HepG2 (cell line): ENCODE measurements at regions not wholly inside any gene's neighbourhood (a gene's known extent, or its start where the extent isn't known, plus 50 kb on each side); places are given as distances from the start of the nearest gene placed in this dataset.

ENCODE experiments used
- ATAC-seq: fragments of 200-7000 bp; cut with Tn5 transposase; 3 replicates; pipeline ENCODE4 v1.9.1; 2020; ENCODE audit warnings: mild to moderate bottlenecking, moderate library complexity
- BruUV-seq: library from RNA; stranded (reverse); fragments of 400-500 nt; replicated peaks from 2 replicates; lab custom pipeline; 2021; lab: Mats Ljungman, UMichigan
- CTCF ChIA-PET: fragments of 300-600 bp; formaldehyde crosslinking; extraction: SDS; loops from one replicate; lab custom pipeline; 2021; ENCODE audit warnings: low total read pairs, inconsistent platforms, low intra/inter-chr PET ratio; lab: Yijun Ruan, JAX
- POLR2A ChIA-PET: fragments of 350-600 bp; sonication (Branson Sonifier 250); formaldehyde crosslinking; loops from one replicate; lab custom pipeline; 2020; ENCODE audit warnings: antibody characterized with exemption, inconsistent platforms; lab: Yijun Ruan, JAX
- DNase-seq: peaks from one replicate; pipeline ENCODE4 v3.0.0-alpha.2; 2015; ENCODE audit warnings: low spot score
- FAIRE-seq: peaks from 3 replicates; lab custom pipeline; 2011; peaks lifted over from hg19 to GRCh38; lab: Jason Lieb, UNC
- H2AFZ ChIP-seq: one replicate; pipeline ENCODE4 v1.6.1; 2011; ENCODE audit warnings: low read length, inconsistent platforms
- H3K27ac ChIP-seq: fragments of 300-600 bp; 3 replicates; pipeline ENCODE4 v1.8.0; 2011; ENCODE audit warnings: mixed run types, mild to moderate bottlenecking, mixed read lengths, low read length, inconsistent platforms; ENCODE audit not compliant: insufficient read depth; ENCODE audit errors: extremely low read length
- H3K27me3 ChIP-seq, 2 experiments: fragments of 200-600 bp in 1 of 2; 2 replicates in 1 of 2; 3 replicates in 1 of 2; pipeline versions ENCODE4 v1.6.0 to v1.8.0; 2011; ENCODE audit warnings: low read length in 2 of 2, mild to moderate bottlenecking in 2 of 2, moderate library complexity in 2 of 2, inconsistent platforms in 1 of 2; ENCODE audit not compliant: insufficient read depth in 2 of 2, control insufficient read depth in 1 of 2
- H3K36me3 ChIP-seq, 2 experiments: fragments of 200-600 bp in 1 of 2; replicated peaks in 1 of 2; 2 replicates in 1 of 2; 3 replicates in 1 of 2; pipeline versions ENCODE4 v1.5.1 to v1.8.0; 2011; ENCODE audit warnings: low read length in 2 of 2, inconsistent platforms in 1 of 2; ENCODE audit not compliant: insufficient read depth in 2 of 2, control insufficient read depth in 1 of 2
- H3K4me1 ChIP-seq: 2 replicates; pipeline ENCODE4 v1.5.1; 2012; ENCODE audit warnings: low read length, inconsistent platforms; ENCODE audit not compliant: insufficient read depth
- H3K4me2 ChIP-seq: 2 replicates; pipeline ENCODE4 v1.6.0; 2011; ENCODE audit warnings: low read depth, low read length, inconsistent platforms
- H3K4me3 ChIP-seq, 3 experiments: fragments of 200-600 bp in 1 of 3; sonication (generic), shearing (Covaris generic) in 1 of 3; replicated peaks in 1 of 3; 2 replicates each; pipeline ENCODE4 v1.5.1; 2011 to 2016; ENCODE audit warnings: low read length in 3 of 3, inconsistent platforms in 2 of 3, low read depth in 2 of 3, mild to moderate bottlenecking in 2 of 3, control low read depth in 1 of 3, mixed read lengths in 1 of 3; ENCODE audit not compliant: insufficient read depth in 1 of 3
- H3K79me2 ChIP-seq: one replicate; pipeline ENCODE4 v1.6.1; 2011; ENCODE audit warnings: low read length, inconsistent platforms; ENCODE audit not compliant: insufficient read depth
- H3K9ac ChIP-seq: 2 replicates; pipeline ENCODE4 v1.6.0; 2011; ENCODE audit warnings: mild to moderate bottlenecking, low read depth, low read length, inconsistent platforms; ENCODE audit not compliant: insufficient read depth
- H3K9me3 ChIP-seq: 2 replicates; pipeline ENCODE4 v1.5.1; 2012; ENCODE audit warnings: mild to moderate bottlenecking, low read length
- H4K20me1 ChIP-seq: 2 replicates; pipeline ENCODE4 v1.6.0; 2011; ENCODE audit warnings: inconsistent platforms, mild to moderate bottlenecking, low read length, moderate library complexity; ENCODE audit not compliant: insufficient read depth
- FOXC1 ChIP-seq: sonication (generic); formaldehyde crosslinking; IDR thresholded peaks from 2 replicates; pipeline ENCODE4 v1.8.0; 2022; ENCODE audit warnings: mild to moderate bottlenecking, missing genetic modification reagents, borderline replicate concordance
- HDAC6 ChIP-seq: fragments of 200-600 bp; sonication (generic); IDR thresholded peaks from 2 replicates; pipeline ENCODE4 v1.7.0; 2017; ENCODE audit warnings: mild to moderate bottlenecking, antibody characterized with exemption, low read length, low read depth
- HNF1A ChIP-seq, 2 experiments: sonication (generic) in 1 of 2; formaldehyde crosslinking in 1 of 2; IDR thresholded peaks; 2 replicates each; pipeline versions ENCODE4 v1.4.0 to v1.6.1; 2016 to 2020; ENCODE audit warnings: borderline replicate concordance in 1 of 2, low read depth in 1 of 2, mild to moderate bottlenecking in 1 of 2, missing genetic modification reagents in 1 of 2
- KMT2A ChIP-seq: sonication (generic); formaldehyde crosslinking; IDR thresholded peaks from 2 replicates; pipeline ENCODE4 v1.4.0; 2020; ENCODE audit warnings: missing genetic modification reagents
- SP2 ChIP-seq: sonication (generic); formaldehyde crosslinking; IDR thresholded peaks from 2 replicates; pipeline ENCODE4 v1.5.1; 2020; ENCODE audit warnings: mild to moderate bottlenecking, missing genetic modification reagents
- TCF7 ChIP-seq: sonication (generic); IDR thresholded peaks from 2 replicates; pipeline ENCODE4 v1.6.1; 2016; ENCODE audit warnings: antibody characterized with exemption, low read depth
- ZC3H13 ChIP-seq: sonication (generic); formaldehyde crosslinking; IDR thresholded peaks from 2 replicates; pipeline ENCODE4 v1.8.1; 2023; ENCODE audit warnings: mild to moderate bottlenecking, missing genetic modification reagents, moderate library complexity
- ZNF234 ChIP-seq: sonication (generic); formaldehyde crosslinking; conservative IDR thresholded peaks from 2 replicates; pipeline ENCODE4 v1.5.1; 2020; ENCODE audit warnings: mild to moderate bottlenecking, missing genetic modification reagents
- ZNF367 ChIP-seq: sonication (generic); formaldehyde crosslinking; IDR thresholded peaks from 2 replicates; pipeline ENCODE4 v1.4.0; 2020; ENCODE audit warnings: missing genetic modification reagents, borderline replicate concordance
- ZNF407 ChIP-seq: sonication (generic); formaldehyde crosslinking; IDR thresholded peaks from one replicate; pipeline ENCODE4 v1.5.1; 2020; ENCODE audit warnings: mild to moderate bottlenecking, missing genetic modification reagents; ENCODE audit errors: not compliant biosample characterization
- ZNF503 ChIP-seq: sonication (generic); formaldehyde crosslinking; IDR thresholded peaks from 2 replicates; pipeline ENCODE4 v1.4.0; 2020; ENCODE audit warnings: missing genetic modification reagents
- WGBS: methylation state at CpG from one replicate; pipeline ENCODE4 v1.1.6; 2017; ENCODE audit warnings: low lambda C conversion rate; 5-methylcytosine and 5-hydroxymethylcytosine counted together
- in situ Hi-C: cut with HindIII; loops from 2 replicates; pipeline ENCODE4 v1.10.0; 2017; ENCODE audit warnings: low pct_unique_long_range_greater_than_20kb; ENCODE audit not compliant: extremely low pct_ligation_motif_present
- intact Hi-C: fragments of 100-400 bp; cut with micrococcal nuclease; formaldehyde crosslinking; loops from one replicate; pipeline ENCODE4 v1.10.0; 2022; ENCODE audit not compliant: unreplicated experiment

- intact Hi-C loops: no loop called here
- no peak for ATAC-seq
- POLR2A ChIA-PET: no interaction called here
- no peak overlapping the region for H3K27ac ChIP-seq
- H3K4me1 ChIP-seq: peaks cover 22% of the 10 kb centered on the region
- H3K79me2 ChIP-seq: no peaks in the 10 kb centered on the region
- no peak overlapping the region for H3K4me2 ChIP-seq
- no peaks in the 10 kb centered on the region for H4K20me1 ChIP-seq
- no peaks in the 10 kb centered on the region for H3K9me3 ChIP-seq
- no peak for DNase-seq
- 96% methylated on average over 6 of the region's 6 CpGs for WGBS
- H3K27me3 ChIP-seq: no peaks in the 10 kb centered on the region
- H3K9ac ChIP-seq: no peak overlapping the region
- BruUV-seq: no TSS peak
- FAIRE-seq: no peak
- H2AFZ ChIP-seq: no peak overlapping the region
- CTCF ChIA-PET: no interaction called here
- H3K4me3 ChIP-seq: no peak overlapping the region
- H3K36me3 ChIP-seq: no peaks in the 10 kb centered on the region
- in situ Hi-C loops: no loop called here
- TF ChIP-seq HNF1A (IDR thresholded peaks at IDR 0.05; ENCODE audit: low read depth) (no peak), HNF1A (CRISPR knock-in tag; IDR thresholded peaks at IDR 0.05; ENCODE audit: borderline replicate concordance) (no peak), TCF7 (no peak), ZNF234 (CRISPR knock-in tag) (no peak), ZC3H13 (CRISPR knock-in tag) (no peak), KMT2A (no peak), ZNF367 (CRISPR knock-in tag) (no peak), FOXC1 (CRISPR knock-in tag) (no peak), SP2 (CRISPR knock-in tag) (no peak), HDAC6 (no peak), ZNF503 (CRISPR knock-in tag) (no peak), ZNF407 (CRISPR knock-in tag) (no peak)
Measured at GRCh38 chr2:234723400-234723799, 226.5 kb upstream of the ARL4C start.
